ENCODE measurements at regions not wholly inside any gene's neighbourhood (a gene's known extent, or its start where the extent isn't known, plus 50 kb on each side); places are given as distances from the start of the nearest gene placed in this dataset.

DNA sequence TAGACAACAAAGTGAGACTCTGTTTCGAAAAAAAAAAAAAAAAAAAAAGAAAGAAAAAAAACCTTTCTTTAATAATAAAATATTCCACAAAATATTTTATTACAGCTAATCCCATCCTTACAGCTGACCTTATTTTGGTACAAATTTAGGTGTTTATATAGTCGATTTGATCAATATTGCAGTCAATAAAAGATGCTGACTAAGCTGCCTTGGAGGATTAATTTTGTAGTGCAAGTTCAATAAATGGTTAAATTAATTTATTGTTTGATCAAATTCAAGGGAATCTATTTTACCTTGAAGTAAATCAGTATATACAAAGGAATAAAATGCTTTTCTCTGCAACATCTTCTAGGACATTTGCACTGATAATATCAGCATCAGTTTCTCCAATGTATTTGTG is 1764.3 kb downstream of the NCAM2 start:
- intact Hi-C loops (cut with micrococcal nuclease; ENCODE audit: unreplicated experiment) = no loop called here
- DNase-seq = no peak
- ChIA-PET CTCF (no interaction called here), POLR2A (no interaction called here)
- TF ChIP-seq, protein P1, sequence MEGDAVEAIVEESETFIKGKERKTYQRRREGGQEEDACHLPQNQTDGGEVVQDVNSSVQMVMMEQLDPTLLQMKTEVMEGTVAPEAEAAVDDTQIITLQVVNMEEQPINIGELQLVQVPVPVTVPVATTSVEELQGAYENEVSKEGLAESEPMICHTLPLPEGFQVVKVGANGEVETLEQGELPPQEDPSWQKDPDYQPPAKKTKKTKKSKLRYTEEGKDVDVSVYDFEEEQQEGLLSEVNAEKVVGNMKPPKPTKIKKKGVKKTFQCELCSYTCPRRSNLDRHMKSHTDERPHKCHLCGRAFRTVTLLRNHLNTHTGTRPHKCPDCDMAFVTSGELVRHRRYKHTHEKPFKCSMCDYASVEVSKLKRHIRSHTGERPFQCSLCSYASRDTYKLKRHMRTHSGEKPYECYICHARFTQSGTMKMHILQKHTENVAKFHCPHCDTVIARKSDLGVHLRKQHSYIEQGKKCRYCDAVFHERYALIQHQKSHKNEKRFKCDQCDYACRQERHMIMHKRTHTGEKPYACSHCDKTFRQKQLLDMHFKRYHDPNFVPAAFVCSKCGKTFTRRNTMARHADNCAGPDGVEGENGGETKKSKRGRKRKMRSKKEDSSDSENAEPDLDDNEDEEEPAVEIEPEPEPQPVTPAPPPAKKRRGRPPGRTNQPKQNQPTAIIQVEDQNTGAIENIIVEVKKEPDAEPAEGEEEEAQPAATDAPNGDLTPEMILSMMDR (IDR thresholded peaks at IDR 0.05; ENCODE audit: insufficient read depth in 1 of 2, low read depth in 1 of 2, low read length in 1 of 2, severe bottlenecking in 1 of 2, unreplicated experiment in 1 of 2) = no peak
- BruUV-seq (replicated peaks) = no TSS peak
- Histone ChIP-seq H3K4me3 (ENCODE audit: low read depth, low read length) (no peak overlapping the region), H3K36me3 (ENCODE audit: control insufficient read depth, insufficient read depth, low read length) (no peaks in the 10 kb centered on the region), H3K4me1 (no peaks in the 10 kb centered on the region), H3K9me3 (no peaks in the 10 kb centered on the region), H3K27me3 (replicated peaks; ENCODE audit: control insufficient read depth, insufficient read depth, low read length) (no peaks in the 10 kb centered on the region)
- no peaks in the 10 kb centered on the region for H3K36me3 Mint-ChIP-seq (ENCODE audit: insufficient read depth, unreplicated experiment)
- H3K27ac Mint-ChIP-seq (ENCODE audit: unreplicated experiment) = no peak overlapping the region
- no peaks in the 10 kb centered on the region for H3K27me3 Mint-ChIP-seq (ENCODE audit: insufficient read depth, unreplicated experiment)
- H3K9me3 Mint-ChIP-seq (ENCODE audit: unreplicated experiment) = no peaks in the 10 kb centered on the region
- H3K4me1 Mint-ChIP-seq (ENCODE audit: low read depth, unreplicated experiment) = no peaks in the 10 kb centered on the region
- H3K4me3 Mint-ChIP-seq (ENCODE audit: unreplicated experiment) = no peak overlapping the region

DNA sequence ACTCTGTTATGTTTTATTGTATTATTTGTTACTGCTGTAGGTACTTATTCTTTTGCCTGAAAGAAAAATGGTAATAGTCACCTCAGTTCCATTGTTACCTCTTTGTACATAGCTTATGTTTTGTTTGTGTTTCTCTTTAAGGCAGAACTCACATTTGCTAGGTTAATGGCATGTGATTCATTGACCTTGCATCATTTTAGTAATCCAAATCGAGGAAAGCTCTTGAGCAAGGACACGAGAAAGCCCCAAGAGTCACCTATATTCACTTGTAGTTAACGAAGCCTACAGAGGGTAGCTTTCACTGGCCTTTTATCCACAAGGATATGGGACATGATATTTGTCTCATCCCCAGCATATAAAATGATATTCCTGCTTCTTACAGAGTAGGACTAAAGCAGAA is 1765.2 kb downstream of the NCAM2 start:
- no peaks in the 10 kb centered on the region for H3K27me3 Mint-ChIP-seq (ENCODE audit: insufficient read depth, unreplicated experiment)
- H3K27ac Mint-ChIP-seq (ENCODE audit: unreplicated experiment) = no peak overlapping the region
- H3K36me3 Mint-ChIP-seq (ENCODE audit: insufficient read depth, unreplicated experiment) = no peaks in the 10 kb centered on the region
- DNase-seq = no peak
- H3K36me3 ChIP-seq (ENCODE audit: control insufficient read depth, insufficient read depth, low read length) = no peaks in the 10 kb centered on the region
- no peaks in the 10 kb centered on the region for H3K4me1 Mint-ChIP-seq (ENCODE audit: low read depth, unreplicated experiment)
- ChIA-PET CTCF (no interaction called here), POLR2A (no interaction called here)
- no peaks in the 10 kb centered on the region for H3K4me1 ChIP-seq
- BruUV-seq (replicated peaks) = no TSS peak
- intact Hi-C loops (cut with micrococcal nuclease; ENCODE audit: unreplicated experiment) = no loop called here
- no peaks in the 10 kb centered on the region for H3K9me3 Mint-ChIP-seq (ENCODE audit: unreplicated experiment)
- no peaks in the 10 kb centered on the region for H3K27me3 ChIP-seq (replicated peaks; ENCODE audit: control insufficient read depth, insufficient read depth, low read length)
- no peaks in the 10 kb centered on the region for H3K9me3 ChIP-seq
- no peak overlapping the region for H3K4me3 Mint-ChIP-seq (ENCODE audit: unreplicated experiment)
- TF ChIP-seq, protein P1 (IDR thresholded peaks at IDR 0.05; ENCODE audit: insufficient read depth in 1 of 2, low read depth in 1 of 2, low read length in 1 of 2, severe bottlenecking in 1 of 2, unreplicated experiment in 1 of 2) = no peak
- no peak overlapping the region for H3K4me3 ChIP-seq (ENCODE audit: low read depth, low read length)

DNA sequence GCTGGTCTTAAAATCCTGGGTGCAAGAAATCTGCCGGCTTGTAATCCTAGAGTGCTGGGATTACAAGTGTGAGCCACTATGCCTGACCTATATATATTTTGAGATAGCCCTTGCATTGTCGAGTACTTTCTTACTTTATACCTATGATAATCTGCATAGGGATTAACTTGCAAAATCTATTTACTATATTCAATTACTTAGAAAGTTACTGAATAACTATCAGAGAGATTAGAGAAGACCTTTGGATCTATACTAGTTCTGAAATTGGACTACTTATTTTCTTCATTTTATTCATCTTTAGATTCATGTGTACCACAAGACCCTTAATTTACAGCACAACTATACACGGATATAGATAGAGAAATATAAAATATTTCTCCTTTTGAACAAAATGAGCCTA is 1766.0 kb downstream of the NCAM2 start:
- H3K4me1 Mint-ChIP-seq (ENCODE audit: low read depth, unreplicated experiment) = no peaks in the 10 kb centered on the region
- DNase-seq = no peak
- intact Hi-C loops (cut with micrococcal nuclease; ENCODE audit: unreplicated experiment) = no loop called here
- no peaks in the 10 kb centered on the region for H3K9me3 Mint-ChIP-seq (ENCODE audit: unreplicated experiment)
- CTCF ChIA-PET = no interaction called here
- H3K27me3 Mint-ChIP-seq (ENCODE audit: insufficient read depth, unreplicated experiment) = no peaks in the 10 kb centered on the region
- Histone ChIP-seq H3K4me3 (ENCODE audit: low read depth, low read length) (no peak overlapping the region), H3K36me3 (ENCODE audit: control insufficient read depth, insufficient read depth, low read length) (no peaks in the 10 kb centered on the region), H3K27me3 (replicated peaks; ENCODE audit: control insufficient read depth, insufficient read depth, low read length) (no peaks in the 10 kb centered on the region), H3K4me1 (no peaks in the 10 kb centered on the region), H3K9me3 (no peaks in the 10 kb centered on the region)
- no peak overlapping the region for H3K27ac Mint-ChIP-seq (ENCODE audit: unreplicated experiment)
- H3K36me3 Mint-ChIP-seq (ENCODE audit: insufficient read depth, unreplicated experiment) = no peaks in the 10 kb centered on the region
- BruUV-seq (replicated peaks) = no TSS peak
- TF ChIP-seq, protein P1 (IDR thresholded peaks at IDR 0.05; ENCODE audit: insufficient read depth in 1 of 2, low read depth in 1 of 2, low read length in 1 of 2, severe bottlenecking in 1 of 2, unreplicated experiment in 1 of 2) = no peak
- POLR2A ChIA-PET = no interaction called here
- H3K4me3 Mint-ChIP-seq (ENCODE audit: unreplicated experiment) = no peak overlapping the region

All from Caco-2 (cell line).